PC-3 (cell line): ENCODE measurements at regions not wholly inside any gene's neighbourhood (a gene's known extent, or its start where the extent isn't known, plus 50 kb on each side); places are given as distances from the start of the nearest gene placed in this dataset.

ENCODE experiments used
- CTCF ChIP-seq: fragments of 300-600 bp; sonication (generic); conservative IDR thresholded peaks from 2 replicates; pipeline ENCODE4 v1.5.1; 2017; ENCODE audit warnings: antibody characterized with exemption, low read depth, mild to moderate bottlenecking, low read length
- EZH2 ChIP-seq: fragments of 300-600 bp; sonication (generic); IDR thresholded peaks from one replicate; pipeline ENCODE4 v1.6.1; 2017; ENCODE audit warnings: antibody characterized with exemption, mild to moderate bottlenecking, low read length; ENCODE audit not compliant: unreplicated experiment

- TF ChIP-seq CTCF (no peak), EZH2 (no peak)
Measured at GRCh38 chr12:62128175-62128975, 131.8 kb upstream of the USP15 start.
